ENCODE measurements at regions not wholly inside any gene's neighbourhood (a gene's known extent, or its start where the extent isn't known, plus 50 kb on each side); places are given as distances from the start of the nearest gene placed in this dataset.

GRCh38 chr17:70539132-70539924, 370.0 kb downstream of the KCNJ2 start:
- intact Hi-C loops (cut with DNase I) = no loop called here
- DNase-seq (ENCODE audit: low spot score) = no peak

GRCh38 chr17:70542876-70543275, 373.5 kb downstream of the KCNJ2 start:
- DNase-seq (ENCODE audit: low spot score) (no peak), ATAC-seq (no peak)
- intact Hi-C loops (cut with DNase I) = no loop called here

More at GRCh38 chr17:70539132-70539924, 370.0 kb downstream of the KCNJ2 start:
- no peak for ATAC-seq

GRCh38 chr17:70544317-70544716, 375.0 kb downstream of the KCNJ2 start:
- no peak for DNase-seq (ENCODE audit: low spot score)
- no peak for ATAC-seq
- intact Hi-C loops (cut with DNase I) = no loop called here

GRCh38 chr17:70552230-70552981, 383.1 kb downstream of the KCNJ2 start:
- DNase-seq (ENCODE audit: low spot score) (no peak), ATAC-seq (peak; percentile 78)
- intact Hi-C loops (cut with DNase I) = loop anchor here (5.0 kb wide), 1 partner anchor 980 kb away; no protein-coding TSS in a partner anchor

GRCh38 chr17:70552982-70553334, 383.6 kb downstream of the KCNJ2 start:
- no peak for ATAC-seq
- DNase-seq (ENCODE audit: low spot score) = no peak
- intact Hi-C loops (cut with DNase I) = loop anchor here (5.0 kb wide), 1 partner anchor 981 kb away; no protein-coding TSS in a partner anchor

GRCh38 chr17:70555723-70556122, 386.4 kb downstream of the KCNJ2 start:
- ATAC-seq (no peak), DNase-seq (ENCODE audit: low spot score) (no peak)

GRCh38 chr17:70558821-70559220, 389.5 kb downstream of the KCNJ2 start:
- ATAC-seq = no peak
- intact Hi-C loops (cut with DNase I) = no loop called here

More at GRCh38 chr17:70555723-70556122, 386.4 kb downstream of the KCNJ2 start:
- intact Hi-C loops (cut with DNase I) = no loop called here

GRCh38 chr17:70560471-70560870, 391.1 kb downstream of the KCNJ2 start:
- no peak for ATAC-seq
- intact Hi-C loops (cut with DNase I) = no loop called here
- DNase-seq (ENCODE audit: low spot score) = no peak

More at GRCh38 chr17:70558821-70559220, 389.5 kb downstream of the KCNJ2 start:
- no peak for DNase-seq (ENCODE audit: low spot score)

- ATAC-seq = no peak
- no peak for DNase-seq (ENCODE audit: low spot score)
- intact Hi-C loops (cut with DNase I) = no loop called here
Measured at GRCh38 chr17:70562137-70562536, 392.8 kb downstream of the KCNJ2 start.

- ATAC-seq (no peak), DNase-seq (ENCODE audit: low spot score) (no peak)
- intact Hi-C loops (cut with DNase I) = no loop called here
Measured at GRCh38 chr17:70563281-70563820, 394.0 kb downstream of the KCNJ2 start.

- intact Hi-C loops (cut with DNase I) = no loop called here
- DNase-seq (ENCODE audit: low spot score) (no peak), ATAC-seq (no peak)
Measured at GRCh38 chr17:70564006-70564620, 394.8 kb downstream of the KCNJ2 start.

GRCh38 chr17:70569128-70569527, 399.8 kb downstream of the KCNJ2 start:
- ATAC-seq = no peak
- intact Hi-C loops (cut with DNase I) = no loop called here

GRCh38 chr17:70577456-70577855, 408.1 kb downstream of the KCNJ2 start:
- DNase-seq (ENCODE audit: low spot score) = no peak
- ATAC-seq = no peak

More at GRCh38 chr17:70569128-70569527, 399.8 kb downstream of the KCNJ2 start:
- DNase-seq (ENCODE audit: low spot score) = no peak

GRCh38 chr17:70581459-70581858, 412.1 kb downstream of the KCNJ2 start:
- DNase-seq (ENCODE audit: low spot score) (no peak), ATAC-seq (no peak)
- intact Hi-C loops (cut with DNase I) = no loop called here

More at GRCh38 chr17:70577456-70577855, 408.1 kb downstream of the KCNJ2 start:
- intact Hi-C loops (cut with DNase I) = no loop called here

GRCh38 chr17:70582777-70583176, 413.4 kb downstream of the KCNJ2 start:
- DNase-seq (ENCODE audit: low spot score) (no peak), ATAC-seq (no peak)
- intact Hi-C loops (cut with DNase I) = no loop called here

GRCh38 chr17:70584255-70584654, 414.9 kb downstream of the KCNJ2 start:
- ATAC-seq (no peak), DNase-seq (ENCODE audit: low spot score) (no peak)
- intact Hi-C loops (cut with DNase I) = no loop called here

- no peak for DNase-seq (ENCODE audit: low spot score)
- intact Hi-C loops (cut with DNase I) = no loop called here
- no peak for ATAC-seq
Measured at GRCh38 chr17:70588003-70588402, 418.7 kb downstream of the KCNJ2 start.

GRCh38 chr17:70597774-70598173, 428.4 kb downstream of the KCNJ2 start:
- ATAC-seq = no peak
- intact Hi-C loops (cut with DNase I) = no loop called here
- DNase-seq (ENCODE audit: low spot score) = no peak

- ATAC-seq (no peak), DNase-seq (ENCODE audit: low spot score) (no peak)
Measured at GRCh38 chr17:70599198-70599597, 429.9 kb downstream of the KCNJ2 start.

More at GRCh38 chr17:70599198-70599597, 429.9 kb downstream of the KCNJ2 start:
- intact Hi-C loops (cut with DNase I) = no loop called here

Data from sciatic nerve (tissue), 2 donors.